Panc1 (cell line): ENCODE measurements at regions not wholly inside any gene's neighbourhood (a gene's known extent, or its start where the extent isn't known, plus 50 kb on each side); places are given as distances from the start of the nearest gene placed in this dataset.

Source experiments
- CTCF ChIP-seq: fragments of 450-650 bp; IDR thresholded peaks from 2 replicates; pipeline ENCODE4 v1.5.1; 2017; ENCODE audit warnings: mild to moderate bottlenecking
- POLR2AphosphoS5 ChIP-seq: IDR thresholded peaks from 2 replicates; pipeline ENCODE4 v1.6.1; 2012; ENCODE audit warnings: mild to moderate bottlenecking, low read depth, low read length, moderate library complexity

- TF ChIP-seq CTCF (no peak), POLR2AphosphoS5 (no peak)
Measured at GRCh38 chr5:102603670-102604069, 104.9 kb upstream of the SLCO6A1 start.
